GM19351 (cell line): ENCODE measurements at regions not wholly inside any gene's neighbourhood (a gene's known extent, or its start where the extent isn't known, plus 50 kb on each side); places are given as distances from the start of the nearest gene placed in this dataset.

Experiments used
- ATAC-seq: cut with Tn5 transposase; IDR thresholded peaks from one replicate; pipeline ENCODE4 v1.9.1; 2021; ENCODE audit warnings: mild to moderate bottlenecking, moderate library complexity; ENCODE audit not compliant: unreplicated experiment

- ATAC-seq: no peak
Measured at GRCh38 chr4:157887316-157887715, 285.5 kb downstream of the GASK1B start.

- no peak for ATAC-seq
Measured at GRCh38 chr4:157886645-157887044, 286.2 kb downstream of the GASK1B start.

GRCh38 chr4:157885811-157886210, 287.0 kb downstream of the GASK1B start:
- no peak for ATAC-seq

DNA sequence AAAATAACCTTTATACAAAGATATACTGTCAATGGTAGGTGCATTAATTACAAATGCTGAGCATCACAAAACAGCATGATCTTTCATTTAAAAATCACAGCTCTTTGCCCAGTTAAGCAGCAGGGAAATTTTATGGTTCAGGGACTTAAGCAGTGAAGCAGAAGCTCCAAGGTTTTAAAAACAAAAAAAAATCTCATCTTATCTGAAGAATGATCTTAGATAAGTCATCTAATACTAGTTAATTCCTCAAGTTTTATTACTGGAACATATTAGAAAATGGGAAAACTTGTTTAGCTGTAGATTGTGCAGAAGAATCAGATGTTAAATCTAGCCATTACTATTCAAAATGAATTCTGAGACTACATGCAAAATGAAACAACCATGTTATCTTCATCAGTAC, 289.9 kb downstream of the GASK1B start:
- ATAC-seq: no peak

GRCh38 chr4:157880761-157881160, 292.1 kb downstream of the GASK1B start:
- ATAC-seq: no peak

DNA sequence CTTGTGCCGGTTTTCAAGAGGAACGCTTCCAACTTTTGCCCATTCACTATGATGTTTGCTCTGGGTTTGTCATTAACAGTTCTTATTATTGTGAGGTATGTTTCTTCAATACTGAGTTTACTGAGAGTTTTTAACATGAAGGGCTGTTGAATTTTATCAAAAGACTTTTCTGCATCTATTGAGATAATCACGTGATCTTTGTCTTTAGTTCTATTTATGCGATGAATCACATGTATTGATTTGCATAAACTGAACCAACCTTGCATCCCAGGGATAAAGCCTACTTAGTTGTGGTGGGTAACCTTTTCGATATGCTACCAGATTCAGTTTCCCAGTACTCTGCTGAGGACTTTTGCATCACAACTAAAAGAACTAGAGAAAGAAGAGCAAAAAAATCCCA, 318.0 kb downstream of the GASK1B start:
- ATAC-seq: no peak

GRCh38 chr4:157840648-157841047, 332.2 kb downstream of the GASK1B start:
- no peak for ATAC-seq

DNA sequence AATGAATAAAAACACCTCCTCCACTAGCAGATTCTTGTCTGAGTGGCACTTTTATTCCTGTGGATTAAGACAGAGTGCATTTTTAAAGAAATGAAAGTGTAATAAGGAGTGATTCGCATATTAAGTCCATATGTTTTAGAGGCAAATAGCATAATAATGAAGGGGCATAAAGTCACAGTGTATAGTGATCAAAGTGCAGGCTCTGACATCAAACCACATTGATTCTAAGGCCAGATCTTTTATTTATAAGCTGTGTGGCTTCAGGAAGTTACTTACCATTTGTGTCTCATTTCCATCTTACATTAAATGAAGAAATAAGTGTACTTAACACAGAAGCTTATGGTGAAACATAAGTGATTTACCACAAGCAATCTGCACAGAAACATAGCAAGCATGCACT, 332.8 kb downstream of the GASK1B start:
- no peak for ATAC-seq

- no peak for ATAC-seq
Measured at GRCh38 chr4:157838366-157838765, 334.5 kb downstream of the GASK1B start.

DNA sequence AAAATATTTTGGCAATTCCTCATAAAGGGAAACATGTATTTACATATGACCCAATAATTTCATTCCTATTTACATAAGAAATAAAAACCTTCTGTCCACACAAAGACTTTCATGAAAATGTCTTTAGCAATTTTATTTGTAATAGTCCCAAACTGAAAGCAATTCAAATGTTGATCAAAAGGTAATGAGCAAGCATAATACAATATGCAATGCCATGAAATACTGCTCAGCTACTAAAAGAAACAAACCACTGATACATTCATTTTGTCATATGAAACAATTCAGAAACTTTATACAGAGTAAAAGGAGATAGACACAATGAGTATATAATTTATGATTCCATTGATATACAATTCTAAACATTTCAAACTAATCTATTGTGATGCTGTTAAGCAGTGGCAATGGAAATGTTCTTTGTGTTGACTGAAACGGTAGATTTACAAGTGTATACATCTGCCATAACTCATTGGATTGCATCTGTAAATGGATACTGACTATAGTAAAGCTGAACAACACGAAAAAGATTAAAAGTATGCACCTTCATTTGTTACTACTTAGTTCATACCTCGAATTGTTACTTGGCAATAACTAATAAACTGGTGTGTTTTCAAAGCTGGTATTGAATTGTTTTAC, 335.6 kb downstream of the GASK1B start:
- no peak for ATAC-seq

DNA sequence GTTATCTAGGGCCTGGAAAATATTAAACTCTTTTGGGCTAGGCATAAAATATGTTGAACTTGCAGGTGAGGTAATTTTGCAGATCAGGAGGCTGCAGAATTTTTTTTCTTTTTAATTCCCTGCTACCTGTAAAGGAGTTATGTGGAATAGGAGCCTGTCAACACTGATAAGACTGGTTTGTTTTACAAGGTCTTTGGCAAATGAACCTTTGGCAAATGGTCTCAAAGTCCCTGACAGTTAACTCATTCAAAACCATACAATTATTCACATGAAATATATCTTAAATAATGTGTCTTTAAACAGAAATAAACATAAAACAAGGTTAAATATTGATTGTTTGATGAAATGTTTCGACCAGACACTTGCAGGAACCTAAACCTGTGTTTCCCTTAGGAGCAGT, 340.2 kb downstream of the GASK1B start:
- no peak for ATAC-seq

GRCh38 chr4:157824021-157824420, 348.8 kb downstream of the GASK1B start:
- ATAC-seq: no peak

DNA sequence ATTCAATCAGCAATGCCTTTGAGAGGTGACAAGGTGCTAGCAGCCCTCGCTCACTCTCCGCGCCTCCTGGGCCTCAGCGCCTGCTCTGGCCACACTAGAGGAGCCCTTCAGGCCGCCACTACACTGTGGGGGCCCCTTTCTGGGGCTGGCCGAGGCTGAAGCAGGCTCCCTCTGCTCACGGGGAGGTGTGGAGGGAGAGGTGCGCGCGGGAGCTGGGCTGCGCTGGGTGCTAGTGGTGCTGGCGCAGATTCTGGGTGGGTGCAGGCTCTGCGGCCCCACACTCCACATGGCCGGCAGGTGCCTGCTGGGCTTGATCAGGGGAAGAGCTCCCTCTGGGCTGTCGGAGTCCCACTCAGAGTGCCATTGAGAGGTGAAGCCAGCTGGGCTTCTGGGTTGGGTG, 351.0 kb downstream of the GASK1B start:
- ATAC-seq: no peak

DNA sequence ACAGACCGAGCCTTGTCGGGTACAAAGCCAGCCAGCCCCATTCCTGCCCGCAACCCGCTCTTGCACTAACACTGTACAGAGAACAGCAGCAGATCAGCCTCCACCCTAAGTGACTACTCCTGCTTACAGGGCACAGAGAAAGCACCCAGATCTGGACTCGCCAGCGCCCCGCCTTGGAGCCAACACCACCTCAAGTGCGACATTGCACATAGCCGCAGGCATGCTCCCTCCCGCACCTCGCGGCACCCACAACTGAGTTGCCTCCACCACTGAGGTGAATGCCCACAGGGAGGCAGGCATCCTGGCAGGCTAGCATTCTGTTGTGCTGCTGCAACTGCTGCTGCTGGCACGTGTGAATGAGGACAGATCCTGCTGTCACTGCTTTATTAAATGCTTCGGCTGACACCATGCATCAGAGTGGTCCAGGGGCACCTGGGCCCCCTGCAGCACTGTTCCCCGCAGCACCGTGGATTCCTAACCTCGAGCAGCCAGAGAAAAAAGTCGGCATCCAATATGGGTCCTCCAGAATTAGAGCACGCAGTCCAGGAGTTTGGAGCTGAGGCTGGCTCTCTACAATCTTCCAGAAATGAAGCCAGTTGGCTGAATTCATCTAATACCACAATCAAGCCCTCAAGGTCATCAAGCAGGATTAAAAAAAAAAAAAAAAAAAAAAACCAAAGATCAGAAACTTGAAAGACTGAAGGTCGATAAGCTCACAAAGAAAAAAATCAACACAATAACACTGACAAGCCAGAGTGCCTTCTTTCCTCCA, 352.9 kb downstream of the GASK1B start:
- ATAC-seq: no peak

DNA sequence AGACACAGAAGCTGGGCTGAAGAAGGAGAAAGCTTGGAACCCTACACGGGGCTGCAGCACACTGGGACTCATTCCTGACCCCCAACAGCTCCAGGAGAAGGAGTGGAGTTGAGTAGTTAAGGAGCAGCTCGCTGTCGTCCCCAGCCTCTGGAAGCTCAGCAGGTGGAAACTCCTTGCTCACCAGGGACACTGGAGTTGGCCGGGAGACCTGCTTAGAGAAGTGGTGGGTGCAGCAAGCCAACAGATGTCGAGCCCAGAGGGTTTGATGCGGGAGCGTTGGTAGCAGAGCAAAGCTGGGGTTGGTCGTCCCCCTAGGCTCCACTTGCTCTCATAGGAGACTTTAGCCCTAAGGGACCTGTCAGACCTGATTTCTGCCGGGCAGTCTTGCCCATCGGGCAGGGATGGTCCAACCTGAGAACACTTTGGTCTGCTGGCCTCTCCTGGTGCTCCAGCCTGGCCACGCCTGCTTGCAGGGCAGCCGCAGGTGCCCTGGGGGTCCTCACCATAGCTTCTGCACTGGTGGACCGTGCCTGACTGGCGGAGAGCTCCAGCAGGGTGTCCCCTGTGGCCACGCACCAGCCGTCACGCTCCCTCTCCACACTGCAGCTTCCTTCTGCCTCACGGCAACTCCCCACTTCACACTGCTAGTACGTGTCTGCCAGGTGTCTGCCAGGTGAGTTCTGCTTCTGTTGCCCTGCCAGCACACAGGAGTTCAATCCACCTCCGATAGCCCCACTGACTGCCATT, 353.7 kb downstream of the GASK1B start:
- no peak for ATAC-seq

DNA sequence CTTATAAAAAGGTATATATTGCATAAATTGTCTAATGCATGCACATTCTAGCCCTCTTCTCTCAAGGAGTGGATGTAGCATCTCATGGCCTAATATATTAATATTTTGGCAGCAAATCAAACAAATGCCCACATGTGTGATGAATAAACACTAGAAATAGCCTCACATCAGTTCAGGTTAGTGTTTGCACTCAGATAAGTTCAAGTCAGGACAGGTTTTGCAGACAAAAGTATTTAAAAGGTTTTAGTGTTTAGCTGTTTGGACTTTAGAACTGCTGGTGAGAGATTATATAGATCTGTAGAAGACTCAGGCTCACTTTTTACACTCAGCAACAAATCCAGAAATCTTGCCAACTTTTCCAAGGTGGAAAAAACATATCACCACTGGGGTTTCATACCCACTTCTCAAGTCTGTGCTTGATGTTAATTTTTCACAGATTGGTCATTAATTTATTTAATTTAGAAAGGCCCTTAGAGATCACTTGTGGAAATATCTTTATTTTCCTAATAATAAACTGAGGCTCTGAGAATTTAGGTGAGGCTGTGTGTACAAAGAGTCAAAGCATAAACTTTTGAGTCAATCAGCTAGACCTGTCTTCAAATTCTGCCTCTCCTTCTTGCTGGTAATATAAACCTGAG, 362.6 kb downstream of the GASK1B start:
- no peak for ATAC-seq

DNA sequence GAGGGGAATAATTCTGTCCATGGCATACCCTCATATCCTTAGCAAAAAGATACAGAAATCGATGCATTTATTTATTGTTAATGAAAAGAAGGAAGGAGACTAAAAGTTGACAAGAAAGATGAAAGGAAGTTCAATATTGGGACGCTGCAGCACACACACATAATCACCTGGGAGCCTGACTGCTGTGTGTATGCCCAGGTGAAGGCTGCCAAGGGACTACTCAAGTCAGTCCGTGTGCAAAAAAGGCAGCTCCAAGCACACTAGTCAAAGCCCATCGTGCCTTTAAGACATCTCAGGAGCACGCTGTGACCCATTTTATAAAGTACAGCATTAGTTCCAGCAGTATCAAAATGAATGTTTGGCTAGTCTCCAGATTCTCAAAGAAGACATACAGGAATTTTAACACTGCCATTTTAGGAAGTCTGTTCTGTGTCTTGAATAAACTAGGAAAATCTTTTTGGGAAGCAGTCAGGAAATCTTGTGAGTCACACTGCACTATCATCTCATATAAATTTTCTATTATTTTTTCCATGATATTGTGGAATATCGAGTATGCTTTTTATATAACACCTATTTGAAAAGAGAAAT, 363.9 kb downstream of the GASK1B start:
- no peak for ATAC-seq

- no peak for ATAC-seq
Measured at GRCh38 chr4:157806184-157806583, 366.6 kb downstream of the GASK1B start.

DNA sequence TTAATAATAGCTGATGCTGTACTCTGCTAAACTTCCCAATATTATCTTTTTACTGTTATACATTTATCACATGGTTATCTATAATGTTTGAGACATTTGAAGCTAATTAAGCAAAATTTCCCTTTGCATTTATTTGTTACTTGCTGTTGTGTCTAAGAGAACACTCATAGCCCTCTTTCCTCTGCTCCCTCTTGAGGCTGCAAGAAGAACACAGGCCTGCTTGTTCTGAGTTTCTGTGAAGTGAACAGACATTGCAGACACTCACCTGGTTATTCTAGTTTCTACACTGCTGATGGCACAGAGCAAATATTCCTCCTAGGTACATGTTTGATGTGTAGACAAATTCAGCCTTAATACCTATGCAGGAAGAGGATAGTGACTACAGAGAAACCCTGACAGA, 367.8 kb downstream of the GASK1B start:
- ATAC-seq: no peak

GRCh38 chr4:157803845-157804521, 368.8 kb downstream of the GASK1B start:
- no peak for ATAC-seq

GRCh38 chr4:157803421-157803820, 369.4 kb downstream of the GASK1B start:
- no peak for ATAC-seq
